Epithelial cell of esophagus (primary cell): ENCODE measurements at regions not wholly inside any gene's neighbourhood (a gene's known extent, or its start where the extent isn't known, plus 50 kb on each side); places are given as distances from the start of the nearest gene placed in this dataset.
"Not testable (repeated sequence)": the region's sequence is repeated elsewhere in the genome, so short reads cannot be mapped to it uniquely, and the experiment has no call there.

ENCODE experiments used
- DNase-seq: peaks from one replicate; pipeline ENCODE4 v3.0.0; 2010; ENCODE audit warnings: low read depth
- H3K4me3 ChIP-seq: 2 replicates; pipeline ENCODE4 v1.5.1; 2011; ENCODE audit warnings: mild to moderate bottlenecking, low read length, control low read depth
- CTCF ChIP-seq: IDR thresholded peaks from 2 replicates; pipeline ENCODE4 v1.5.1; 2011; ENCODE audit warnings: low read depth, mild to moderate bottlenecking, low read length, control low read depth, inconsistent platforms; ENCODE audit not compliant: insufficient read depth; ENCODE audit errors: missing control alignments

DNA sequence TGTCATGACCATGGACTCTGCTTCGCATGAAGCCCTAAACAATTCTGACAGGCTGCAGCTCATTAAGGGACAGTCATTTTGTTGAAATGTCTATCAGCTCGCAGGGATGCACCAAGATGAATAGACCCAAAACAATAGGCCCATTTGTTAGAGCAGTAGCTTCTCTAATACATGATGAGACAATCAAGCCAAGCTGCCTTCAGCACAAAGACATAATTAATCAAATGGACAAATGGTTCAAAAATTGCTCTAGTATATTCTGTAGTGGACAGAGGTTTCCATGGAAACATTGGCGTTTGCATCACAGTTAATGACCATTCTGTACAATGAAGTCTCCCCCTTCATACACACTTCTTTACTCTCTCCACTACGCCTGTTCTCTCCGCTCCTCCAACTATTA, 274.6 kb downstream of the ANXA1 start:
- H3K4me3 ChIP-seq, result no peak overlapping the region
- no peak for TF ChIP-seq CTCF
- DNase-seq, result no peak

GRCh38 chr9:73434826-73435225, 283.2 kb downstream of the ANXA1 start:
- no peak for TF ChIP-seq CTCF
- H3K4me3 ChIP-seq, result no peak overlapping the region
- no peak for DNase-seq

GRCh38 chr9:73437758-73438157, 286.1 kb downstream of the ANXA1 start:
- no peak for TF ChIP-seq CTCF
- peak; percentile 44 for DNase-seq
- no peak overlapping the region for H3K4me3 ChIP-seq

- not testable (repeated sequence) for DNase-seq, H3K4me3 ChIP-seq
Measured at GRCh38 chr9:73439839-73440238, 288.2 kb downstream of the ANXA1 start.

GRCh38 chr9:73441223-73441622, 289.6 kb downstream of the ANXA1 start:
- H3K4me3 ChIP-seq, result no peak overlapping the region
- TF ChIP-seq CTCF, result no peak
- no peak for DNase-seq

DNA sequence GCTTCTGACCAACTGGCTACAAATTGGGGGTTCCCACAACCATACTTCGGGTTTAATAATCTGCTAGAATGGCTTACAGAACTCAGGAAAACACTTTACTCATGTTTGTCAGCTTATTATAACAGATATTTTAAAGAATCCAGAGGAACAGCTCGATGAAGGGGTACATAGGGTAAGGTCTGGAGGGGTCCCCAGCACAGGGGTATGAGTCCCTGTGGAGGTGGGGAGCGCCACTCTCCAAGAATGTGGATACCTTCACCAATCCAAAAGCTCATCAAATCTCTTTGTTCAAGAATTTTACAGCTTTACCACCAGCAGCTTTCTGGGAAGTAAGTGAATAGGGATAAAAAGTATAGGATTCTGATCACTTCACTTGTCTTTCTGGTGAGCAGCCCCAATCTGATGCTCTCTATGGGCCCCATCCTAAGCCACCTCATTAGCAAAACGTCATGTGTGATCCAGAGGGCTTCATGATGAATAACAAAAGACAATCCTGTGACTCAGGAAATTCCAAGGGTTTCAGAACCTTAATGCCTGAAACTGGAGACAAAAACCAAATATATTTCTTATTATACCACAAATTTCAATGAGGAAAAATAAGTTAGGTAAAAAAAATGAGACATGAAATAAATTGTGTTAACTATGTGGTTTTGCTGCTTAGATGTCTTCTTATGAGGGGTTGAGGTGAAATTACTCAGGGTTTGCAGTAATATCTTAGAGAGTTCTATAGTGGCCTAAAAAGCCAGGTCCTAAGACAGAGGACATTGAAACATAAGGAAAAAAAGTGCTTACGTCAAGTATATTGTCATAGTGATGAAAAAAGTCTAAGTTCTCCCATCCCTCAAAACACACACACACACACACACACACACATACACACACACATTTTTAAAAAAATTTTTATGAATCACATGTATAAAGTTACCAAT, 290.5 kb downstream of the ANXA1 start:
- peak; percentile 9 for DNase-seq
- H3K4me3 ChIP-seq, result no peak overlapping the region
- no peak for TF ChIP-seq CTCF

- no peak for TF ChIP-seq CTCF
- H3K4me3 ChIP-seq, result no peak overlapping the region
- no peak for DNase-seq
Measured at GRCh38 chr9:73444821-73445220, 293.2 kb downstream of the ANXA1 start.

- not testable (repeated sequence) for DNase-seq
Measured at GRCh38 chr9:73445384-73445783, 293.7 kb downstream of the ANXA1 start.

More at GRCh38 chr9:73445384-73445783, 293.7 kb downstream of the ANXA1 start:
- H3K4me3 ChIP-seq, result not testable (repeated sequence)
